ENCODE measurements at regions not wholly inside any gene's neighbourhood (a gene's known extent, or its start where the extent isn't known, plus 50 kb on each side); places are given as distances from the start of the nearest gene placed in this dataset.
A peak's percentile ranks its signal among the peaks of the same experiment; 100 is the strongest.
"Not testable (repeated sequence)": the region's sequence is repeated elsewhere in the genome, so short reads cannot be mapped to it uniquely, and the experiment has no call there.

- H2BK120ac ChIP-seq (replicated peaks; ENCODE audit: low read depth, low read length); H2AFZ ChIP-seq (ENCODE audit: low read length); H2BK20ac ChIP-seq (ENCODE audit: low read length); POLR2A ChIA-PET (ENCODE audit: partially characterized antibody); FAIRE-seq; H2BK12ac ChIP-seq (ENCODE audit: low read depth, low read length); H2BK15ac ChIP-seq (ENCODE audit: low read length); H3K9ac ChIP-seq (replicated peaks in 1 of 4; ENCODE audit: extremely low read depth in 1 of 4, low read depth in 3 of 4, low read length in 3 of 4); H2BK5ac ChIP-seq (ENCODE audit: low read depth, low read length); H3K18ac ChIP-seq (ENCODE audit: extremely low read depth, low read length); H3K79me2 ChIP-seq (ENCODE audit: control insufficient read depth in 1 of 2, insufficient read depth in 2 of 2, low read length in 2 of 2); H3K27ac ChIP-seq (ENCODE audit: low read depth, low read length); H3K36me3 ChIP-seq (ENCODE audit: control insufficient read depth in 2 of 4, insufficient read depth in 4 of 4, low read length in 3 of 4); H3K4ac ChIP-seq (replicated peaks; ENCODE audit: insufficient read length, low read depth, low read length); H3K27me3 ChIP-seq (replicated peaks in 1 of 4; ENCODE audit: control insufficient read depth in 3 of 4, extremely low read depth in 1 of 4, insufficient read depth in 3 of 4, low read length in 3 of 4); H4K91ac ChIP-seq (replicated peaks; ENCODE audit: insufficient read length, low read length); H3K4me2 ChIP-seq (ENCODE audit: insufficient read depth in 1 of 2, low read depth in 2 of 2, low read length in 2 of 2); H3K23ac ChIP-seq (ENCODE audit: insufficient read length); H3K9me3 ChIP-seq (ENCODE audit: insufficient read depth in 2 of 2, low read depth in 1 of 2, low read length in 1 of 2); H3K4me3 ChIP-seq (ENCODE audit: extremely low read depth in 1 of 4, insufficient read depth in 2 of 4, low read depth in 3 of 4, low read length in 4 of 4); H4K20me1 ChIP-seq (replicated peaks in 1 of 2; ENCODE audit: control insufficient read depth in 1 of 2, insufficient read depth in 2 of 2, low read length in 2 of 2); H3K56ac ChIP-seq (replicated peaks; ENCODE audit: insufficient read length, low read depth, low read length); CTCF ChIA-PET (ENCODE audit: partially characterized antibody); H3K79me1 ChIP-seq (ENCODE audit: low read depth, low read length); H4K5ac ChIP-seq (ENCODE audit: insufficient read length, low read depth, low read length); H2AK5ac ChIP-seq (ENCODE audit: low read depth, low read length); H3K4me1 ChIP-seq (replicated peaks in 1 of 4; ENCODE audit: control insufficient read depth in 3 of 4, insufficient read depth in 4 of 4, low read length in 3 of 4); H3K14ac ChIP-seq (ENCODE audit: insufficient read length); H4K8ac ChIP-seq (ENCODE audit: extremely low read depth, insufficient read depth, low read length); H3K23me2 ChIP-seq (ENCODE audit: low read depth, low read length): not testable (repeated sequence)
- WGBS, 2 experiments (ENCODE audit: extremely low coverage in 1 of 2, insufficient coverage in 1 of 2, insufficient read length in 1 of 2, insufficient replicate concordance in 2 of 2, low coverage in 1 of 2, low lambda C conversion rate in 2 of 2, missing lambda C conversion rate in 1 of 2) = 89% methylated on average over 8 of the region's 8 CpGs; no CpG with 5 or more reads in 1 of the 2 experiments
- peak in 1 of 2 experiments; percentile 38 for DNase-seq (ENCODE audit: low read depth in 1 of 2, low spot score in 2 of 2)
Measured at GRCh38 chr15:84393386-84393936, 157.9 kb downstream of the GOLGA6L4 start.

- H3K4me3 ChIP-seq (ENCODE audit: extremely low read depth in 1 of 4, insufficient read depth in 2 of 4, low read depth in 3 of 4, low read length in 4 of 4); CTCF ChIA-PET (ENCODE audit: partially characterized antibody); H3K14ac ChIP-seq (ENCODE audit: insufficient read length); H4K8ac ChIP-seq (ENCODE audit: extremely low read depth, insufficient read depth, low read length); H3K56ac ChIP-seq (replicated peaks; ENCODE audit: insufficient read length, low read depth, low read length); H3K18ac ChIP-seq (ENCODE audit: extremely low read depth, low read length); H3K27ac ChIP-seq (ENCODE audit: low read depth, low read length); H3K79me2 ChIP-seq (ENCODE audit: control insufficient read depth in 1 of 2, insufficient read depth in 2 of 2, low read length in 2 of 2); H3K36me3 ChIP-seq (ENCODE audit: control insufficient read depth in 2 of 4, insufficient read depth in 4 of 4, low read length in 3 of 4); H2AK5ac ChIP-seq (ENCODE audit: low read depth, low read length); H3K9ac ChIP-seq (replicated peaks in 1 of 4; ENCODE audit: extremely low read depth in 1 of 4, low read depth in 3 of 4, low read length in 3 of 4); H2AFZ ChIP-seq (ENCODE audit: low read length); POLR2A ChIA-PET (ENCODE audit: partially characterized antibody); FAIRE-seq; H3K79me1 ChIP-seq (ENCODE audit: low read depth, low read length); H3K23me2 ChIP-seq (ENCODE audit: low read depth, low read length); H3K4ac ChIP-seq (replicated peaks; ENCODE audit: insufficient read length, low read depth, low read length); H3K4me1 ChIP-seq (replicated peaks in 1 of 4; ENCODE audit: control insufficient read depth in 3 of 4, insufficient read depth in 4 of 4, low read length in 3 of 4); H4K91ac ChIP-seq (replicated peaks; ENCODE audit: insufficient read length, low read length); H3K9me3 ChIP-seq (ENCODE audit: insufficient read depth in 2 of 2, low read depth in 1 of 2, low read length in 1 of 2); H2BK120ac ChIP-seq (replicated peaks; ENCODE audit: low read depth, low read length); H2BK12ac ChIP-seq (ENCODE audit: low read depth, low read length); H3K23ac ChIP-seq (ENCODE audit: insufficient read length); H2BK15ac ChIP-seq (ENCODE audit: low read length); DNase-seq (ENCODE audit: low read depth in 1 of 2, low spot score in 2 of 2); H4K5ac ChIP-seq (ENCODE audit: insufficient read length, low read depth, low read length); H3K4me2 ChIP-seq (ENCODE audit: insufficient read depth in 1 of 2, low read depth in 2 of 2, low read length in 2 of 2); H2BK20ac ChIP-seq (ENCODE audit: low read length); H4K20me1 ChIP-seq (replicated peaks in 1 of 2; ENCODE audit: control insufficient read depth in 1 of 2, insufficient read depth in 2 of 2, low read length in 2 of 2); H2BK5ac ChIP-seq (ENCODE audit: low read depth, low read length); H3K27me3 ChIP-seq (replicated peaks in 1 of 4; ENCODE audit: control insufficient read depth in 3 of 4, extremely low read depth in 1 of 4, insufficient read depth in 3 of 4, low read length in 3 of 4): not testable (repeated sequence)
- 84% methylated on average over 4 of the region's 5 CpGs; no CpG with 5 or more reads in 1 of the 2 experiments for WGBS, 2 experiments (ENCODE audit: extremely low coverage in 1 of 2, insufficient coverage in 1 of 2, insufficient read length in 1 of 2, insufficient replicate concordance in 2 of 2, low coverage in 1 of 2, low lambda C conversion rate in 2 of 2, missing lambda C conversion rate in 1 of 2)
Measured at GRCh38 chr15:84393966-84394365, 158.4 kb downstream of the GOLGA6L4 start.

Data from H1 (cell line).